Breast epithelium (tissue), 4 donors: ENCODE measurements at regions not wholly inside any gene's neighbourhood (a gene's known extent, or its start where the extent isn't known, plus 50 kb on each side); places are given as distances from the start of the nearest gene placed in this dataset.

Experiments
- DNase-seq, 2 donors: peaks; one replicate each; pipeline ENCODE4 v3.0.0-alpha.2; 2019; ENCODE audit warnings: low spot score in 2 of 2
- H3K27ac ChIP-seq, 2 donors: fragments of 200-600 bp; sonication (generic) in 1 of 2; one replicate each; pipeline ENCODE4 v1.5.1; 2016 to 2019; ENCODE audit warnings: mild to moderate bottlenecking in 1 of 2
- H3K27me3 ChIP-seq, 2 donors: fragments of 200-600 bp; sonication (generic) in 1 of 2; one replicate each; pipeline versions ENCODE4 v1.5.1 to v1.6.0; 2017 to 2019; ENCODE audit warnings: control low read depth in 1 of 2, mild to moderate bottlenecking in 1 of 2
- H3K36me3 ChIP-seq: fragments of 200-600 bp; one replicate; pipeline ENCODE4 v1.5.1; 2019
- H3K4me1 ChIP-seq, 2 donors: fragments of 200-600 bp; sonication (generic); one replicate each; pipeline ENCODE4 v1.5.1; 2016 to 2019; ENCODE audit warnings: control low read depth in 1 of 2
- H3K4me3 ChIP-seq, 3 donors: fragments of 200-600 bp; sonication (generic); 1 replicate in 2 of 3; 2 replicates in 1 of 3; pipeline ENCODE4 v1.5.1; 2016 to 2019; ENCODE audit warnings: mild to moderate bottlenecking in 3 of 3, moderate library complexity in 2 of 3
- H3K9me3 ChIP-seq, 2 donors: fragments of 200-600 bp; sonication (generic) in 1 of 2; one replicate each; pipeline ENCODE4 v1.5.1; 2016 to 2019; ENCODE audit warnings: control low read depth in 1 of 2
- POLR2A ChIP-seq: fragments of 450-650 bp; IDR thresholded peaks from one replicate; pipeline ENCODE4 v1.6.1; 2016; ENCODE audit warnings: antibody characterized with exemption, mild to moderate bottlenecking, moderate library complexity
- POLR2AphosphoS5 ChIP-seq, 3 donors: sonication (generic); formaldehyde crosslinking; IDR thresholded peaks; one replicate each; pipeline ENCODE4 v1.6.1; 2017; ENCODE audit warnings: antibody characterized with exemption in 3 of 3
- intact Hi-C: fragments of 100-400 bp; cut with DNase I; formaldehyde crosslinking; loops from one replicate; pipeline ENCODE4 v1.15.1; 2023; ENCODE audit warnings: low total_unique reads
- TF ChIP-seq, protein P1 (sequence below), 3 donors: fragments of 450-650 bp; IDR thresholded peaks; one replicate each; pipeline ENCODE4 v1.5.1; 2016 to 2017; ENCODE audit warnings: antibody characterized with exemption in 3 of 3, mild to moderate bottlenecking in 3 of 3, moderate library complexity in 3 of 3

DNA sequence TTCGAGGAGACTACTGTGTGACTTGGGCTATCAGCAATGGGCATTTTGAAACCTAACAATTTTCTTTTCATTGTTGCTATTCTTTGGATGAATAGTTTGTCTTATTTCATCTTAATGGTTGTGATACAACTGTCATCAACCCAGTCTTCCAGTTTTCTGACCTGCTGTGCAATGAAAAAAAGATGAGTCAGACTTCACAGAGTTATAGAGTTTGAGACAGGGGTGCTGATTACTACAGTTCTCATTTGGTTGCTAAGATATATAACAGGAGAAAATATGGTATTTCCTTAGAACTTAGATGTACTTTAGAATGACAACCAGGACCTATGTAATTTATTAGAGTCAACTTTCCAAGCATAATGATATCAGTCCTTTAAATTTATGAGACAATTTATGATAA lies 564.4 kb upstream of the NUDT12 start:
- intact Hi-C loops, result no loop called here
- no peak for DNase-seq
- H3K4me1 ChIP-seq, result no peaks in the 10 kb centered on the region
- H3K9me3 ChIP-seq, result no peaks in the 10 kb centered on the region
- H3K27ac ChIP-seq, result no peak overlapping the region
- no peaks in the 10 kb centered on the region for H3K36me3 ChIP-seq
- no peak for TF ChIP-seq POLR2AphosphoS5 (IDR thresholded peaks at IDR 0.05)
- no peak for TF ChIP-seq POLR2A
- TF ChIP-seq, protein P1, sequence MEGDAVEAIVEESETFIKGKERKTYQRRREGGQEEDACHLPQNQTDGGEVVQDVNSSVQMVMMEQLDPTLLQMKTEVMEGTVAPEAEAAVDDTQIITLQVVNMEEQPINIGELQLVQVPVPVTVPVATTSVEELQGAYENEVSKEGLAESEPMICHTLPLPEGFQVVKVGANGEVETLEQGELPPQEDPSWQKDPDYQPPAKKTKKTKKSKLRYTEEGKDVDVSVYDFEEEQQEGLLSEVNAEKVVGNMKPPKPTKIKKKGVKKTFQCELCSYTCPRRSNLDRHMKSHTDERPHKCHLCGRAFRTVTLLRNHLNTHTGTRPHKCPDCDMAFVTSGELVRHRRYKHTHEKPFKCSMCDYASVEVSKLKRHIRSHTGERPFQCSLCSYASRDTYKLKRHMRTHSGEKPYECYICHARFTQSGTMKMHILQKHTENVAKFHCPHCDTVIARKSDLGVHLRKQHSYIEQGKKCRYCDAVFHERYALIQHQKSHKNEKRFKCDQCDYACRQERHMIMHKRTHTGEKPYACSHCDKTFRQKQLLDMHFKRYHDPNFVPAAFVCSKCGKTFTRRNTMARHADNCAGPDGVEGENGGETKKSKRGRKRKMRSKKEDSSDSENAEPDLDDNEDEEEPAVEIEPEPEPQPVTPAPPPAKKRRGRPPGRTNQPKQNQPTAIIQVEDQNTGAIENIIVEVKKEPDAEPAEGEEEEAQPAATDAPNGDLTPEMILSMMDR (IDR thresholded peaks at IDR 0.05), result no peak
- H3K27me3 ChIP-seq, result no peaks in the 10 kb centered on the region
- no peak overlapping the region for H3K4me3 ChIP-seq

DNA sequence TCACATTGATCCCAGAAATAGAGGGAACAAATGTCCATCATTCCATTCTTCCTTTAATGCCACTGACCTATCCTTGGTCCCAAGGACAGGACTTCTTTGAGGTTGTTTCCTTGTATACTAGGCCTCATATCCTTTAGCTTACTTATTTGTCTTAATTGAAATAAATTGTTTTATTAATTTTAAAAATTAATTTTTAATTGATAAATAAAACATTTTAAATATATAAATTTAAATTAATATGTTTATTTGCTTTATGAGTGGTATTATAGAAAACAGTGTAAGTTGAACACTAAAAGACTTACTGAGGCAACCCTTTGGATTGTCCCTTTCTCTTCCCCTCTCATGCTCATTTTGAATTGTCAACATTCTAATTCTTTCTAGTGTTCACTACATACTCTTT lies 556.9 kb upstream of the NUDT12 start:
- no peak overlapping the region for H3K4me3 ChIP-seq
- H3K4me1 ChIP-seq, result no peaks in the 10 kb centered on the region
- no peaks in the 10 kb centered on the region for H3K27me3 ChIP-seq
- no peaks in the 10 kb centered on the region for H3K9me3 ChIP-seq
- intact Hi-C loops, result no loop called here
- no peaks in the 10 kb centered on the region for H3K36me3 ChIP-seq
- DNase-seq, result no peak
- H3K27ac ChIP-seq, result no peak overlapping the region
- TF ChIP-seq, protein P1 (IDR thresholded peaks at IDR 0.05), result no peak
- TF ChIP-seq POLR2A, result no peak
- TF ChIP-seq POLR2AphosphoS5 (IDR thresholded peaks at IDR 0.05), result no peak

- Histone ChIP-seq H3K4me1 (no peaks in the 10 kb centered on the region), H3K27me3 (no peaks in the 10 kb centered on the region), H3K9me3 (no peaks in the 10 kb centered on the region), H3K4me3 (no peak overlapping the region), H3K36me3 (no peaks in the 10 kb centered on the region), H3K27ac (no peak overlapping the region)
- intact Hi-C loops, result no loop called here
- TF ChIP-seq POLR2A (no peak), POLR2AphosphoS5 (IDR thresholded peaks at IDR 0.05) (no peak)
- TF ChIP-seq, protein P1 (IDR thresholded peaks at IDR 0.05), result no peak
- no peak for DNase-seq
These were observed 549.0 kb upstream of the NUDT12 start for GRCh38 chr5:104111632-104112031.

GRCh38 chr5:104096451-104096850 lies 533.9 kb upstream of the NUDT12 start:
- intact Hi-C loops, result no loop called here
- no peak for DNase-seq
- H3K9me3 ChIP-seq, result no peaks in the 10 kb centered on the region

DNA sequence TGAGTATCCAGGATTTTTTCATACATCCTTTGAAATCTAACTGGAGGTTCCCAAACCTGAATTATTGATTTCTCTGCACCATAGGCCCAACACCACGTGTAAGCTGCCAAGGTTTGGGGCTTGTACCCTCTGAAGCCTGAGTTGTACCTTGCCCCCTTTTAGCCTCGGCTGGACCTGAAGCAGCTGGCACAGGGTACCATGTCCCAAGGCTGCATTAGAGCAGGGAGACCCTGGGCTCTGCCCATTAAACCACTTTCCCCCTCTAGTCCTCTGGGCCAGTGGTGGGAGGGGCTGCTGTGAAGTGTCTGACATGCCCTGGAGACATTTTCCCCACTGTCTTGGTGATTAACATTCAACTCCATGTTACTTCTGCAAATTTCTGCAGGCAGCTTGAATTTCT lies 532.9 kb upstream of the NUDT12 start:
- Histone ChIP-seq H3K4me1 (no peaks in the 10 kb centered on the region), H3K27me3 (no peaks in the 10 kb centered on the region), H3K4me3 (no peak overlapping the region), H3K27ac (no peak overlapping the region), H3K36me3 (no peaks in the 10 kb centered on the region), H3K9me3 (no peaks in the 10 kb centered on the region)
- intact Hi-C loops, result no loop called here
- DNase-seq, result no peak
- TF ChIP-seq POLR2A, result no peak
- TF ChIP-seq, protein P1 (IDR thresholded peaks at IDR 0.05), result no peak
- TF ChIP-seq POLR2AphosphoS5 (IDR thresholded peaks at IDR 0.05), result no peak

More at GRCh38 chr5:104096451-104096850, 533.9 kb upstream of the NUDT12 start:
- Histone ChIP-seq H3K36me3 (no peaks in the 10 kb centered on the region), H3K27me3 (no peaks in the 10 kb centered on the region), H3K27ac (no peak overlapping the region), H3K4me1 (no peaks in the 10 kb centered on the region), H3K4me3 (no peak overlapping the region)
- TF ChIP-seq, protein P1 (IDR thresholded peaks at IDR 0.05), result no peak
- no peak for TF ChIP-seq POLR2AphosphoS5 (IDR thresholded peaks at IDR 0.05)
- no peak for TF ChIP-seq POLR2A
